GM12891 (cell line): ENCODE measurements at regions not wholly inside any gene's neighbourhood (a gene's known extent, or its start where the extent isn't known, plus 50 kb on each side); places are given as distances from the start of the nearest gene placed in this dataset.

ENCODE experiments used
- DNase-seq: peaks from one replicate; pipeline ENCODE4 v3.0.0; 2011; ENCODE audit warnings: low spot score; ENCODE audit not compliant: insufficient read length
- FAIRE-seq: peaks from 2 replicates; lab custom pipeline; 2011; peaks lifted over from hg19 to GRCh38; lab: Jason Lieb, UNC
- PAX5 ChIP-seq: IDR thresholded peaks from 2 replicates; pipeline ENCODE4 v1.6.1; 2011; ENCODE audit warnings: low read length, moderate library complexity, mild to moderate bottlenecking; ENCODE audit not compliant: insufficient read depth, severe bottlenecking
- POLR2A ChIP-seq: IDR thresholded peaks from 2 replicates; pipeline ENCODE4 v1.6.1; 2011; ENCODE audit warnings: low read depth, low read length, control low read depth
- POLR2AphosphoS5 ChIP-seq: IDR thresholded peaks from 2 replicates; pipeline ENCODE4 v1.6.1; 2011; ENCODE audit warnings: low read depth, low read length, control low read depth
- POU2F2 ChIP-seq: IDR thresholded peaks from 2 replicates; pipeline ENCODE4 v1.6.1; 2011; ENCODE audit warnings: low read depth, mild to moderate bottlenecking, control low read depth, low read length, moderate library complexity
- SPI1 ChIP-seq: IDR thresholded peaks from 2 replicates; pipeline ENCODE4 v1.6.1; 2011; ENCODE audit warnings: low read depth, low read length, control low read depth
- TAF1 ChIP-seq: IDR thresholded peaks from 2 replicates; pipeline ENCODE4 v1.6.1; 2011; ENCODE audit warnings: low read depth, low read length, control low read depth

DNA sequence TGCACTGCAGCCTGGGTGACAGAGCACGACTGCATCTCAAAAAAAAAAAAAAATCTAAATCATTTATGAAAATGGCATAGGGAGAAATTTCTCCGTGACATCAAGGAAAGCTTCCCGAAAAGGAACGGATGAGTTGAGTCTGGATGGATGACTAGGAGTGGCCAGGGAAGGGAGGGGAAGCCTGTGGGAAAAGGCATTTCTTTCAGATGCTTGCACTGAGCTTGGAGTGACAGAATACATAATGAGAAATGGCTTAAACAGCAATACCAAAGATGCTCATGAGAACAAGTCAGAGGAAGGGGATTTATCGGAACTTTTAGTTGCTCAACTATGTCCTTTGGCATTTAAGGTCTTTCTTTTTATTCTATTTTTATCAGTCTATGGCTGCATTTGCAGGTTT, 1369.2 kb upstream of the TMEM132C start:
- no peak for DNase-seq
- FAIRE-seq, result no peak
- TF ChIP-seq PAX5 (no peak), SPI1 (no peak), POLR2AphosphoS5 (no peak), POLR2A (no peak), TAF1 (no peak), POU2F2 (no peak)

DNA sequence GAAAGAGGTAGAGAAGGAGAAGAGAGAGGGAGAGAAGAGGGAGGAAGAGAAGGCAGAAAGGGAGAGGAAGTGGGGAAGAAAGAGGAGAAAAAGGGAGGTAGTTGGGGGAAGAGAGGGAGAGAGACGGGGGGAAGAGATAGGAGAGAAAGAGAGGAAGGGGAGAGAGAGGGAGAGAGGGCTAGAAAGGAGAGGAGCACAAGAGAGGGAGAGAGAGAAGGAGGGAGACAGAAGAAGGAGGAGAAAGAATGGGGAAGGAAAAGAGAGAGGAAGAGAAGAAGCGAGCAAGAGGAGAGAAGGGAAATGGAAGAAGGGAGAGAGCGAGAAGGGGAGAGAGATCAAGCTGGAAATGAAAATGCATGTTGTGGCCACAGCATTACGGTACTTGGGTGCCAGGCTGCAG, 1368.4 kb upstream of the TMEM132C start:
- TF ChIP-seq TAF1, result no peak
- no peak for TF ChIP-seq PAX5
- TF ChIP-seq POLR2A, result no peak
- TF ChIP-seq SPI1, result no peak
- no peak for TF ChIP-seq POU2F2
- TF ChIP-seq POLR2AphosphoS5, result no peak
- no peak for DNase-seq
- no peak for FAIRE-seq

GRCh38 chr12:126899926-126900792, 1366.8 kb upstream of the TMEM132C start:
- DNase-seq (no peak), FAIRE-seq (no peak)
- no peak for TF ChIP-seq POLR2A
- no peak for TF ChIP-seq POLR2AphosphoS5
- TF ChIP-seq PAX5, result no peak
- no peak for TF ChIP-seq TAF1
- no peak for TF ChIP-seq SPI1
- TF ChIP-seq POU2F2, result no peak

- no peak for DNase-seq
- TF ChIP-seq TAF1 (no peak), POLR2AphosphoS5 (no peak), PAX5 (no peak), POLR2A (no peak), SPI1 (no peak), POU2F2 (no peak)
- FAIRE-seq, result no peak
Observed at GRCh38 chr12:126903027-126903876, 1363.7 kb upstream of the TMEM132C start.

DNA sequence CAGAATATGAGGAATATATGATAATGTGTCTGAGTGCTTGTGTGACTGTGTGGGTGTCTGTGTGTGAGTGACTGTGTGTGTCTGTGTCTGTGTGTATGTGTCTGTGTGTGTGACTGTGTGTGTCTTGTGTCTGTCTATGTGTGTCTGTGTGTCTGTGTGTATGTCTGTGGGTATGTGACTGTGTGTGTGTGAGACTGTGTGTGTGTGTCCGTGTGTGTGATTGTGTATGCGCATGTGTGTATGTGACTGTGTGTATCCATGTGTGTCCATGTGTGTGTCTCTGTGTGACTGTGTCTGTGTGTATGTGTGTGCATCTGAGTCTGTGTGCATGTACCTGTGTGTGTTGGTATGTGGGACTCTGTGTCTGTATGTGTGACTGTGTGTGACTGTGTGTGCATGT, 1361.2 kb upstream of the TMEM132C start:
- DNase-seq, result no peak
- peak; percentile 35 for FAIRE-seq
- TF ChIP-seq TAF1 (no peak), PAX5 (no peak), SPI1 (no peak)

DNA sequence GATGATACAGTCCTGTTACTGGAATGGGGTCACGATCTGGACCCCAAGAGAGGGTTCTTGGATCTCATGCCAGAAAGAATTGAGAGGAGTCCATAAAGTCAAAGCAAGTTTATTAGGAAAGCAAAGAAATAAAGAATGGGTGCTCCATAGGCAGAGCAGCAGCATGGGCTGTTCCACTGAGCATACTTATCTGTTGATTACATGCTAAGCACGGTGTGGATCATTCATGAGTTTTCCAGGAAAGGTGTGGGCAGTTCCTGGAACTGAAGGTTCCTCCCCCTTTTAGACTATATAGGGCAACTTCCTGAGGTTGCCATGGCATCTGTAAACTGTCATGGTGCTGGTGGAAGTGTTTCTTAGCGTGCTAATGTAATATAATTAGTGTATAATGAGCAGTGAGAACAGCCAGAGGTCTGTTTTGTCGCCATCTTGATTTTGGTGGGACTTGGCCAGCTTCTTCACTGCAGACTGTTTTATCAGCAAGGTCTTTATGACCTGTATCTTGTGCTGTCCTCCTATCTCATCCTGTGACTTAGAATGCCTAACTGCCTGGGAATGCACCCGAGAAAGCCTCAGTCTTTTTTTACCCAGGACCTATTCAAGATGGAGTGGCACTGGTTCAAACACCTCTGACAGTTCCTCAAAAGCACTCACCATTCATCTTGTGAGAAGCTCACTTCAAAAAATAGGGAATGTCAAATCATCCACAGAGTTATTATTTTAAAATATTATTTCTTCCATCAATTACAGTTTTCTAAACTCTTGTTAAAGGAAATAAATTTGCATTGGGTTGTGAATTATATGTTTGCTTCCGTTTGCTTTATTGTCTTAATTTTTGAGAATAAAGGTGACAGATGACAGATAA, 1358.8 kb upstream of the TMEM132C start:
- TF ChIP-seq PAX5 (no peak), POU2F2 (no peak), POLR2A (no peak), SPI1 (no peak), POLR2AphosphoS5 (no peak), TAF1 (no peak)
- FAIRE-seq (no peak), DNase-seq (no peak)

DNA sequence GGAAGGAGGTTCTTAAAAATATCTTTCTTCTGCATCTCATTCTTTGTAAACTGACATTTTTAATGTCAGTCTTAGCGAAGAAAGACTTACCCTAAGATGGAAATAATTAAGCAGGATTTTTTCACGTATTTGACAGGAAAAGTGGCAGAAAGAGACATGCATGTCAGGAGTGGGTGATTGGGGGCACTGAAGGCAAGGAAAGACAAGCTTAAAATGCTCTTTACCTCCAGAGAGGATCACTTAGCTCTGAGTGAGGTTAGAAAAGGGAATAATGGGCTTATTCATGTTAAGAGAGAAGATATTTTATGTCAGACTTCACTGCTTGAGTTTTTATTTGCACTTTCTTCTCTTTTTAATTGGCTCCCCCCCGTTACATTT, 1358.2 kb upstream of the TMEM132C start:
- DNase-seq (no peak), FAIRE-seq (no peak)
- TF ChIP-seq POU2F2, result no peak
- TF ChIP-seq POLR2AphosphoS5, result no peak
- TF ChIP-seq PAX5, result no peak
- TF ChIP-seq POLR2A, result no peak
- TF ChIP-seq TAF1, result no peak
- TF ChIP-seq SPI1, result no peak

GRCh38 chr12:126910570-126910969, 1356.4 kb upstream of the TMEM132C start:
- TF ChIP-seq POLR2AphosphoS5 (no peak), POLR2A (no peak), POU2F2 (no peak), SPI1 (no peak), TAF1 (no peak), PAX5 (no peak)
- no peak for DNase-seq
- no peak for FAIRE-seq

DNA sequence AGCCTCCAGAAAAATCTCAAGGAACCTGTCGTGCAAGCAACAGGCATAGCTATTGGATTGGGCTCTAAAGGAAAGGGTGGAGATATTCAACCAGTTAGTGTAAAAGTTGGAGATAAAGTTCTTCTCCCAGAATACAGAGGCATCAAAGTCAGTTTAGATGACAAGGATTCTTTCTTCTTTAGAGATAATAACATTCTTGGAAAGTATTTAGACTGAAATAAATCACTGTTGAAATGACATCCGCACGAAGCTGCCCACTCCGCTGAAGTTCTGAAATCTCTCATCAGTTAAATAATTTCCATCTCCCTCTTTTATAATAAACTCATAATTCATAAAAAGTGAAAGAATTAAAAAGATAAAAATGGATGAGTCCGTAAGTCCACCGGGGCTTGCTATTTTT, 1354.9 kb upstream of the TMEM132C start:
- no peak for TF ChIP-seq PAX5
- TF ChIP-seq TAF1, result no peak
- TF ChIP-seq SPI1, result no peak
- TF ChIP-seq POLR2AphosphoS5, result no peak
- no peak for TF ChIP-seq POU2F2
- TF ChIP-seq POLR2A, result no peak
- no peak for FAIRE-seq
- DNase-seq, result no peak
